ENCODE measurements at regions not wholly inside any gene's neighbourhood (a gene's known extent, or its start where the extent isn't known, plus 50 kb on each side); places are given as distances from the start of the nearest gene placed in this dataset.
"Not testable (repeated sequence)": the region's sequence is repeated elsewhere in the genome, so short reads cannot be mapped to it uniquely, and the experiment has no call there.

- DNase-seq = no peak
Observed at GRCh38 chr17:71803656-71804284, 317.1 kb upstream of the SOX9 start.

- DNase-seq = no peak
Observed at GRCh38 chr17:71809537-71809936, 311.3 kb upstream of the SOX9 start.

- not testable (repeated sequence) for DNase-seq
Observed at GRCh38 chr17:71813861-71814260, 307.0 kb upstream of the SOX9 start.

- DNase-seq = no peak
Observed at GRCh38 chr17:71821511-71821910, 299.3 kb upstream of the SOX9 start.

- no peak for DNase-seq
Observed at GRCh38 chr17:71824671-71825070, 296.1 kb upstream of the SOX9 start.

GRCh38 chr17:71825687-71826086, 295.1 kb upstream of the SOX9 start:
- no peak for DNase-seq

GRCh38 chr17:71828182-71828596, 292.6 kb upstream of the SOX9 start:
- DNase-seq = peak; percentile 14

- DNase-seq = peak; percentile 12
Observed at GRCh38 chr17:71830866-71831265, 290.0 kb upstream of the SOX9 start.

- DNase-seq = no peak
Observed at GRCh38 chr17:71842986-71843385, 277.8 kb upstream of the SOX9 start.

GRCh38 chr17:71845337-71845736, 275.5 kb upstream of the SOX9 start:
- no peak for DNase-seq

- DNase-seq = no peak
Observed at GRCh38 chr17:71846561-71847110, 274.2 kb upstream of the SOX9 start.

GRCh38 chr17:71849783-71850768, 270.7 kb upstream of the SOX9 start:
- DNase-seq = no peak

GRCh38 chr17:71850812-71851211, 270.0 kb upstream of the SOX9 start:
- no peak for DNase-seq

GRCh38 chr17:71855010-71855409, 265.8 kb upstream of the SOX9 start:
- no peak for DNase-seq

GRCh38 chr17:71864755-71865154, 256.1 kb upstream of the SOX9 start:
- no peak for DNase-seq

GRCh38 chr17:71866095-71866494, 254.7 kb upstream of the SOX9 start:
- no peak for DNase-seq

- DNase-seq = no peak
Observed at GRCh38 chr17:71869293-71869692, 251.5 kb upstream of the SOX9 start.

GRCh38 chr17:71869841-71870545, 250.8 kb upstream of the SOX9 start:
- no peak for DNase-seq

- no peak for DNase-seq
Observed at GRCh38 chr17:71870546-71870862, 250.3 kb upstream of the SOX9 start.

GRCh38 chr17:71872843-71873485, 247.9 kb upstream of the SOX9 start:
- DNase-seq = no peak

- DNase-seq = not testable (repeated sequence)
Observed at GRCh38 chr17:71874773-71875172, 246.0 kb upstream of the SOX9 start.

- DNase-seq = no peak
Observed at GRCh38 chr17:71878271-71878670, 242.5 kb upstream of the SOX9 start.

Data from right kidney (tissue), 1 donor.